ENCODE measurements at regions not wholly inside any gene's neighbourhood (a gene's known extent, or its start where the extent isn't known, plus 50 kb on each side); places are given as distances from the start of the nearest gene placed in this dataset.

DNA sequence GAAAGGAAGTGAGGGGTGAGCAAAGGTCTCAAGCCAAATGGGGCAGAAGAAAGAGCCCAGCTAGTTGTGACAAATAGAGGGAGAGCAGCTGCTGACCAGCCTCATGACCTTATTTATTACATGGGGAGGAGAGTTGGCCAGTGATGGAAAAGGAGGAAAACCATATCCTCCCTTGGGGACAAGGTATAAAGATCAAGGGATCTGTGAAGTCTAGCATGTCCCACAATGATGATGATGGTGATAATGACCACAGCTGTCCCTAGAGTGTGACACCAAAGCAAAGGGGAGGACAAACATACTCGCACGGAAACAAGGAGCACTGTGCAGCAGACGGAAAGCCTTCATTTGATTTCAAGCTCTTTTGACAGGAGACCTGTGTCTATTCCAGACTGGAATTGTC is 190.4 kb upstream of the MCHR2 start:
- TF ChIP-seq MYC (IDR thresholded peaks at IDR 0.05; ENCODE audit: low read depth, low read length) (no peak), POLR2A (IDR thresholded peaks at IDR 0.05; ENCODE audit: extremely low read depth, insufficient read length) (no peak)
- TF ChIP-seq, protein P1, sequence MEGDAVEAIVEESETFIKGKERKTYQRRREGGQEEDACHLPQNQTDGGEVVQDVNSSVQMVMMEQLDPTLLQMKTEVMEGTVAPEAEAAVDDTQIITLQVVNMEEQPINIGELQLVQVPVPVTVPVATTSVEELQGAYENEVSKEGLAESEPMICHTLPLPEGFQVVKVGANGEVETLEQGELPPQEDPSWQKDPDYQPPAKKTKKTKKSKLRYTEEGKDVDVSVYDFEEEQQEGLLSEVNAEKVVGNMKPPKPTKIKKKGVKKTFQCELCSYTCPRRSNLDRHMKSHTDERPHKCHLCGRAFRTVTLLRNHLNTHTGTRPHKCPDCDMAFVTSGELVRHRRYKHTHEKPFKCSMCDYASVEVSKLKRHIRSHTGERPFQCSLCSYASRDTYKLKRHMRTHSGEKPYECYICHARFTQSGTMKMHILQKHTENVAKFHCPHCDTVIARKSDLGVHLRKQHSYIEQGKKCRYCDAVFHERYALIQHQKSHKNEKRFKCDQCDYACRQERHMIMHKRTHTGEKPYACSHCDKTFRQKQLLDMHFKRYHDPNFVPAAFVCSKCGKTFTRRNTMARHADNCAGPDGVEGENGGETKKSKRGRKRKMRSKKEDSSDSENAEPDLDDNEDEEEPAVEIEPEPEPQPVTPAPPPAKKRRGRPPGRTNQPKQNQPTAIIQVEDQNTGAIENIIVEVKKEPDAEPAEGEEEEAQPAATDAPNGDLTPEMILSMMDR (IDR thresholded peaks at IDR 0.05; ENCODE audit: low read depth, low read length): no peak

Measured in NB4 (cell line).